Transverse colon (tissue), 4 donors: ENCODE measurements at regions not wholly inside any gene's neighbourhood (a gene's known extent, or its start where the extent isn't known, plus 50 kb on each side); places are given as distances from the start of the nearest gene placed in this dataset.

Experiments
- DNase-seq: peaks from one replicate; pipeline ENCODE4 v3.0.0-alpha.2; 2019
- H3K27ac ChIP-seq, 4 donors: fragments of 200-600 bp; sonication (generic); 2 replicates each; pipeline ENCODE4 v1.5.1; 2016 to 2018; ENCODE audit warnings: inconsistent platforms in 4 of 4
- H3K27me3 ChIP-seq: fragments of 200-600 bp; sonication (generic); 2 replicates; pipeline ENCODE4 v1.5.1; 2017; ENCODE audit warnings: inconsistent platforms
- H3K36me3 ChIP-seq, 4 donors: fragments of 200-600 bp; sonication (generic); 2 replicates each; pipeline ENCODE4 v1.5.1; 2017 to 2019; ENCODE audit warnings: inconsistent platforms in 4 of 4
- H3K4me1 ChIP-seq, 4 donors: fragments of 200-600 bp; sonication (generic); 2 replicates each; pipeline ENCODE4 v1.5.1; 2017 to 2020; ENCODE audit warnings: inconsistent platforms in 4 of 4
- H3K4me3 ChIP-seq, 4 donors: fragments of 200-600 bp; sonication (generic); 1 replicate in 1 of 4; 2 replicates in 3 of 4; pipeline versions ENCODE4 v1.5.1 to v1.6.1; 2017 to 2019; ENCODE audit warnings: inconsistent platforms in 4 of 4
- H3K9me3 ChIP-seq, 2 donors: fragments of 200-600 bp; sonication (generic); 2 replicates each; pipeline ENCODE4 v1.5.1; 2017 to 2019; ENCODE audit warnings: inconsistent platforms in 2 of 2
- CTCF ChIP-seq, 5 experiments: fragments of 200-600 bp in 3 of 5; fragments of 450-650 bp in 2 of 5; sonication (generic) in 3 of 5; IDR thresholded peaks; 1 replicate in 2 of 5; 2 replicates in 3 of 5; pipeline ENCODE4 v1.5.1; 2016 to 2017; ENCODE audit warnings: antibody characterized with exemption in 5 of 5, inconsistent platforms in 3 of 5, mild to moderate bottlenecking in 2 of 5, moderate library complexity in 1 of 5
- EP300 ChIP-seq: sonication (generic); formaldehyde crosslinking; IDR thresholded peaks from one replicate; pipeline ENCODE4 v1.6.1; 2017; ENCODE audit warnings: antibody characterized with exemption, low read depth
- POLR2A ChIP-seq: fragments of 450-650 bp; IDR thresholded peaks from one replicate; pipeline ENCODE4 v1.6.1; 2016; ENCODE audit warnings: antibody characterized with exemption, mild to moderate bottlenecking, moderate library complexity
- POLR2AphosphoS5 ChIP-seq, 3 donors: sonication (generic); formaldehyde crosslinking; IDR thresholded peaks; one replicate each; pipeline ENCODE4 v1.6.1; 2016; ENCODE audit warnings: antibody characterized with exemption in 3 of 3
- WGBS, 2 donors: methylation state at CpG; one replicate each; pipeline ENCODE4 v1.1.5; 2018; ENCODE audit warnings: low coverage in 1 of 2; 5-methylcytosine and 5-hydroxymethylcytosine counted together
- in situ Hi-C, 4 donors: fragments of 200-750 bp; cut with MboI; loops; one replicate each; pipeline versions ENCODE4 v1.15.0 to v1.15.1; 2017; ENCODE audit warnings: low sequenced_read_pairs in 3 of 4, low pct_ligation_motif_present in 1 of 4, low pct_unique_long_range_greater_than_20kb in 1 of 4
- intact Hi-C: fragments of 100-400 bp; cut with DNase I; formaldehyde crosslinking; loops from one replicate; pipeline ENCODE4 v1.15.1; 2023; ENCODE audit warnings: low total_unique reads

- no peak for TF ChIP-seq POLR2AphosphoS5 (IDR thresholded peaks at IDR 0.05)
- TF ChIP-seq POLR2A: no peak
- no peak for TF ChIP-seq EP300
- TF ChIP-seq CTCF (IDR thresholded peaks at IDR 0.05): no peak
- H3K36me3 ChIP-seq: no peaks in the 10 kb centered on the region
- H3K9me3 ChIP-seq: no peaks in the 10 kb centered on the region
- no peak for DNase-seq
- H3K27me3 ChIP-seq: no peaks in the 10 kb centered on the region
- no peaks in the 10 kb centered on the region for H3K4me1 ChIP-seq
- 50 to 51% methylated on average over 2 of the region's 2 CpGs for WGBS, 2 donors
- no peak overlapping the region for H3K27ac ChIP-seq
- intact Hi-C loops (no loop called here), in situ Hi-C loops (no loop called here)
- no peak overlapping the region for H3K4me3 ChIP-seq
These were observed 607.5 kb upstream of the AGTR1 start for GRCh38 chr3:148090156-148090555.

- Histone ChIP-seq H3K4me3 (no peak overlapping the region), H3K4me1 (no peaks in the 10 kb centered on the region), H3K36me3 (no peaks in the 10 kb centered on the region), H3K27me3 (no peaks in the 10 kb centered on the region), H3K27ac (no peak overlapping the region), H3K9me3 (no peaks in the 10 kb centered on the region)
- WGBS, 2 donors: 67 to 70% methylated on average over 5 of the region's 5 CpGs
- TF ChIP-seq POLR2A: no peak
- TF ChIP-seq EP300: no peak
- no peak for TF ChIP-seq POLR2AphosphoS5 (IDR thresholded peaks at IDR 0.05)
- TF ChIP-seq CTCF (IDR thresholded peaks at IDR 0.05): no peak
- no peak for DNase-seq
- intact Hi-C loops (no loop called here), in situ Hi-C loops (no loop called here)
These were observed 604.9 kb upstream of the AGTR1 start for GRCh38 chr3:148092624-148093347.

GRCh38 chr3:148093753-148094152 lies 604.0 kb upstream of the AGTR1 start:
- intact Hi-C loops: no loop called here

GRCh38 chr3:148095962-148096361 lies 601.7 kb upstream of the AGTR1 start:
- no peak for DNase-seq
- no peaks in the 10 kb centered on the region for H3K36me3 ChIP-seq
- TF ChIP-seq POLR2AphosphoS5 (IDR thresholded peaks at IDR 0.05): no peak
- TF ChIP-seq CTCF (IDR thresholded peaks at IDR 0.05): no peak
- TF ChIP-seq POLR2A: no peak
- TF ChIP-seq EP300: no peak
- in situ Hi-C loops (no loop called here), intact Hi-C loops (no loop called here)
- H3K27me3 ChIP-seq: no peaks in the 10 kb centered on the region
- H3K27ac ChIP-seq: no peak overlapping the region
- H3K4me1 ChIP-seq: no peaks in the 10 kb centered on the region
- H3K4me3 ChIP-seq: no peak overlapping the region
- no peaks in the 10 kb centered on the region for H3K9me3 ChIP-seq
- WGBS, 2 donors: 71 to 80% methylated on average over 5 of the region's 5 CpGs

More at GRCh38 chr3:148093753-148094152, 604.0 kb upstream of the AGTR1 start:
- Histone ChIP-seq H3K27me3 (no peaks in the 10 kb centered on the region), H3K4me1 (no peaks in the 10 kb centered on the region), H3K27ac (no peak overlapping the region), H3K36me3 (no peaks in the 10 kb centered on the region), H3K9me3 (no peaks in the 10 kb centered on the region), H3K4me3 (no peak overlapping the region)
- 30 to 40% methylated on average over 1 of the region's 1 CpG for WGBS, 2 donors
- DNase-seq: no peak
- in situ Hi-C loops: no loop called here
- TF ChIP-seq POLR2AphosphoS5 (IDR thresholded peaks at IDR 0.05) (no peak), CTCF (IDR thresholded peaks at IDR 0.05) (no peak), POLR2A (no peak), EP300 (no peak)
